ENCODE measurements at regions not wholly inside any gene's neighbourhood (a gene's known extent, or its start where the extent isn't known, plus 50 kb on each side); places are given as distances from the start of the nearest gene placed in this dataset.

- Histone ChIP-seq H3K36me3 (ENCODE audit: control insufficient read depth, insufficient read depth, low read length) (no peaks in the 10 kb centered on the region), H3K4me1 (ENCODE audit: control insufficient read depth, insufficient read depth, low read length) (no peaks in the 10 kb centered on the region), H3K27ac (ENCODE audit: low read length) (no peak overlapping the region), H3K27me3 (ENCODE audit: control insufficient read depth, insufficient read depth, low read length) (no peaks in the 10 kb centered on the region), H3K9me3 (replicated peaks; ENCODE audit: control insufficient read depth, low read depth, low read length) (no peaks in the 10 kb centered on the region), H3K4me3 (ENCODE audit: low read length) (no peak overlapping the region)
- no peak for DNase-seq
- WGBS (ENCODE audit: insufficient coverage) = 100% methylated on average over 1 of the region's 1 CpG
Observed at GRCh38 chr1:208569181-208569580, 325.0 kb upstream of the PLXNA2 start.

DNA sequence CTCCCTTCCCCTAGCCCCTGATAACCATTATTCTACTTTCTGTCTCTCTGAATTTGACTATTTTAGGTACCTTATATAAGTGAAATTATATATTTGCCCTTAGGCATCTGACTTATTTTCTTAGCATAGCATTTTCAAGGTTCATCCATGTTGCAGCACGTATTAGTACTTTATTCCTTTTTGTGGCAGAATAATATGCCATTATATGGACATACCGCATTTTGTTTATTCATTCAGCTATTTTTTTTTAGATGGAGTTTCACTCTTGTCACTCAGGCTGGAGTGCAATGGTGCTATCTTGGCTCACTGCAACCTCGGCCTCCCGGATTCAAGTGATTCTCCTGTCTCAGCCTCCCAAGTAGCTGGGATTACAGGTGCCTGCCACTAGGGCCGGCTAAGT lies 326.2 kb upstream of the PLXNA2 start:
- 100% methylated on average over 1 of the region's 5 CpGs for WGBS (ENCODE audit: insufficient coverage)
- H3K27me3 ChIP-seq (ENCODE audit: control insufficient read depth, insufficient read depth, low read length) = no peaks in the 10 kb centered on the region
- H3K27ac ChIP-seq (ENCODE audit: low read length) = no peak overlapping the region
- no peaks in the 10 kb centered on the region for H3K9me3 ChIP-seq (replicated peaks; ENCODE audit: control insufficient read depth, low read depth, low read length)
- no peaks in the 10 kb centered on the region for H3K36me3 ChIP-seq (ENCODE audit: control insufficient read depth, insufficient read depth, low read length)
- no peak for DNase-seq
- H3K4me3 ChIP-seq (ENCODE audit: low read length) = no peak overlapping the region
- no peaks in the 10 kb centered on the region for H3K4me1 ChIP-seq (ENCODE audit: control insufficient read depth, insufficient read depth, low read length)

DNA sequence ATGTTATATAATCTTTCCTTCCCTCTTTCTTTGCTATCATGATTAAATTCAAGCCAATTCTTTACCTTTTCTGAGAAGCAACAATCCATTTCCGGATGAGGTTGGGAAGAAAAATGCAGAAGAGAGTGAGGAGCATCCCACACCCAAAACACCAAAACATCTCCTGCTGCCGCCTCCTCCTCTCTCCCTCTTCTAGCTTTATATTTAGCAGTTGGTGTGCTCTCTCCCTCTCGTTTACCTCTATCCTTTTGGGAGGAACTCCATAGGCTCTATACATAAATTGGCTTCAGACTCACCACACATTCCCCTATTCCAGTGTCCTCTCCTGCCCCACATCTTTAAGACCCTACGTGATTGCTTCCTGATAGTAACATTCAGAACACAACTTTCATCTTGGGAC lies 332.2 kb upstream of the PLXNA2 start:
- Histone ChIP-seq H3K36me3 (ENCODE audit: control insufficient read depth, insufficient read depth, low read length) (no peaks in the 10 kb centered on the region), H3K4me3 (ENCODE audit: low read length) (no peak overlapping the region), H3K27ac (ENCODE audit: low read length) (no peak overlapping the region), H3K9me3 (replicated peaks; ENCODE audit: control insufficient read depth, low read depth, low read length) (no peaks in the 10 kb centered on the region), H3K4me1 (ENCODE audit: control insufficient read depth, insufficient read depth, low read length) (peaks cover 2% of the 10 kb centered on the region), H3K27me3 (ENCODE audit: control insufficient read depth, insufficient read depth, low read length) (no peaks in the 10 kb centered on the region)
- WGBS (ENCODE audit: insufficient coverage) = 54% methylated on average over 2 of the region's 4 CpGs
- DNase-seq = no peak

GRCh38 chr1:208577381-208577905 lies 333.3 kb upstream of the PLXNA2 start:
- peaks cover 2% of the 10 kb centered on the region for H3K4me1 ChIP-seq (ENCODE audit: control insufficient read depth, insufficient read depth, low read length)
- no CpG with 5 or more reads among the region's 1 CpG for WGBS (ENCODE audit: insufficient coverage)
- no peak overlapping the region for H3K4me3 ChIP-seq (ENCODE audit: low read length)
- no peak for DNase-seq
- no peaks in the 10 kb centered on the region for H3K36me3 ChIP-seq (ENCODE audit: control insufficient read depth, insufficient read depth, low read length)
- no peaks in the 10 kb centered on the region for H3K9me3 ChIP-seq (replicated peaks; ENCODE audit: control insufficient read depth, low read depth, low read length)
- H3K27me3 ChIP-seq (ENCODE audit: control insufficient read depth, insufficient read depth, low read length) = no peaks in the 10 kb centered on the region
- no peak overlapping the region for H3K27ac ChIP-seq (ENCODE audit: low read length)

GRCh38 chr1:208581209-208581608 lies 337.0 kb upstream of the PLXNA2 start:
- H3K36me3 ChIP-seq (ENCODE audit: control insufficient read depth, insufficient read depth, low read length) = no peaks in the 10 kb centered on the region
- no peak for DNase-seq
- 80% methylated on average over 1 of the region's 3 CpGs for WGBS (ENCODE audit: insufficient coverage)
- H3K27me3 ChIP-seq (ENCODE audit: control insufficient read depth, insufficient read depth, low read length) = no peaks in the 10 kb centered on the region
- H3K4me3 ChIP-seq (ENCODE audit: low read length) = no peak overlapping the region
- H3K27ac ChIP-seq (ENCODE audit: low read length) = no peak overlapping the region
- H3K9me3 ChIP-seq (replicated peaks; ENCODE audit: control insufficient read depth, low read depth, low read length) = no peaks in the 10 kb centered on the region
- H3K4me1 ChIP-seq (ENCODE audit: control insufficient read depth, insufficient read depth, low read length) = peaks cover 2% of the 10 kb centered on the region

DNA sequence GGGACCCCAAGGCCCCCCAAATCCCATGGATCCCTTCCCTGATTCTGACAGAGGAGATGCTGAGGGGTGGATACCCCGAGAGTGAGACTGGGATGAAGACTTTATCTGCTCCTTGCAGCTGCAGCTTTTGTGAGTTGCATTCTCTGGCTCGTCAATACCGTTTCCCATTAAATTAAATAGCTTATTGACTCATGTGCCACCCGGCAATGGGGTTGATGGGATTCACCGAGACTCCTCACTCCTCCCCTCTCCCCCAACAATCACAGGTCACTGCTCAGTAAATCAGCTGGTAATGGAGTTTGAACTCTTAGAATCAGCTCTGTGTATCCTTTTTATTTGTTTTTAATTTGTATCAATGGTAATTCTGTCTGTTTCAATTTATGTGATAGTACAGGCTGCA lies 337.5 kb upstream of the PLXNA2 start:
- WGBS (ENCODE audit: insufficient coverage) = no CpG with 5 or more reads among the region's 5 CpGs
- no peak for DNase-seq
- H3K27ac ChIP-seq (ENCODE audit: low read length) = no peak overlapping the region

GRCh38 chr1:208584167-208584755 lies 340.1 kb upstream of the PLXNA2 start:
- no peak overlapping the region for H3K27ac ChIP-seq (ENCODE audit: low read length)
- no peaks in the 10 kb centered on the region for H3K36me3 ChIP-seq (ENCODE audit: control insufficient read depth, insufficient read depth, low read length)
- H3K9me3 ChIP-seq (replicated peaks; ENCODE audit: control insufficient read depth, low read depth, low read length) = no peaks in the 10 kb centered on the region
- WGBS (ENCODE audit: insufficient coverage) = 60% methylated on average over 1 of the region's 6 CpGs
- H3K4me1 ChIP-seq (ENCODE audit: control insufficient read depth, insufficient read depth, low read length) = no peaks in the 10 kb centered on the region
- DNase-seq = peak; percentile 18
- no peaks in the 10 kb centered on the region for H3K27me3 ChIP-seq (ENCODE audit: control insufficient read depth, insufficient read depth, low read length)
- no peak overlapping the region for H3K4me3 ChIP-seq (ENCODE audit: low read length)

More for the DNA sequence above, 337.5 kb upstream of the PLXNA2 start:
- Histone ChIP-seq H3K27me3 (ENCODE audit: control insufficient read depth, insufficient read depth, low read length) (no peaks in the 10 kb centered on the region), H3K4me1 (ENCODE audit: control insufficient read depth, insufficient read depth, low read length) (peaks cover 2% of the 10 kb centered on the region), H3K9me3 (replicated peaks; ENCODE audit: control insufficient read depth, low read depth, low read length) (no peaks in the 10 kb centered on the region), H3K36me3 (ENCODE audit: control insufficient read depth, insufficient read depth, low read length) (no peaks in the 10 kb centered on the region), H3K4me3 (ENCODE audit: low read length) (no peak overlapping the region)

- no CpG with 5 or more reads among the region's 2 CpGs for WGBS (ENCODE audit: insufficient coverage)
- no peaks in the 10 kb centered on the region for H3K9me3 ChIP-seq (replicated peaks; ENCODE audit: control insufficient read depth, low read depth, low read length)
- no peak overlapping the region for H3K4me3 ChIP-seq (ENCODE audit: low read length)
Observed at GRCh38 chr1:208587110-208587509, 342.9 kb upstream of the PLXNA2 start.

DNA sequence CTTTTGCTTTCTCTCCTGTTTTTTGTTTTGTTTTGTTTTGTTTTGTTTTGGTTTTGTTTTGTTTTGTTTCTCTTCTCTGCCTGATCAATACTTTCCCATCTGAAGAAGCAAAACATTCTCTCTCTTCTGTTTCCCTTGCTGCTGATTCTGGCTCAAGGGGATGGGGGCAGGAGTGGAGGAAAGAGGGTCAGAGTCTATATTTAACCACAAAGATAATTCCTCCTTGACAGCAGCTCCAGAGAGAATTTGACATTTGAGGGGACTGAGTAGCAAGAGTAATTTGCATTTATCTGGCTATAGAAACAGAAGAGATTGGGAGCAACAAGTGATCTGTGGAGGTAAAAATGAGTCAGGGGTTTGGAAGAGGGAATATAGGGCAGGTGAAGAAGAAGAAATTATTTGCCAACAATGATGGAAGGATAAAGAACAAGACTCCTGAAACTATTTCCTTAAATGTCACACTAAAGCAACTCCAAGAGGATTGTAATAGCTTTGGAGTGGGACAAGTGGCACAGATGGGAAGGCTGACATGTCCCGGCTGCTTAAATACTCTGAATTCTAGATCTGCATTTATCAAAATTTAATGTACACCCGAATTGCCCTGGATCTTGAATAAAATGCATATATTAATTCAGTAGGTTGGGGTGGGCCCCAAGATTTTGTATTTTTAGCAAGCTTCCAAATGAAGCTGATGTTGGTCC lies 349.3 kb upstream of the PLXNA2 start:
- DNase-seq = no peak
- H3K36me3 ChIP-seq (ENCODE audit: control insufficient read depth, insufficient read depth, low read length) = no peaks in the 10 kb centered on the region
- WGBS (ENCODE audit: insufficient coverage) = 80% methylated on average over 1 of the region's 2 CpGs
- H3K27me3 ChIP-seq (ENCODE audit: control insufficient read depth, insufficient read depth, low read length) = peaks cover 5% of the 10 kb centered on the region
- no peak overlapping the region for H3K4me3 ChIP-seq (ENCODE audit: low read length)
- H3K9me3 ChIP-seq (replicated peaks; ENCODE audit: control insufficient read depth, low read depth, low read length) = no peaks in the 10 kb centered on the region
- no peaks in the 10 kb centered on the region for H3K4me1 ChIP-seq (ENCODE audit: control insufficient read depth, insufficient read depth, low read length)
- H3K27ac ChIP-seq (ENCODE audit: low read length) = no peak overlapping the region

More at GRCh38 chr1:208587110-208587509, 342.9 kb upstream of the PLXNA2 start:
- Histone ChIP-seq H3K4me1 (ENCODE audit: control insufficient read depth, insufficient read depth, low read length) (no peaks in the 10 kb centered on the region), H3K27me3 (ENCODE audit: control insufficient read depth, insufficient read depth, low read length) (peaks cover 2% of the 10 kb centered on the region), H3K36me3 (ENCODE audit: control insufficient read depth, insufficient read depth, low read length) (no peaks in the 10 kb centered on the region), H3K27ac (ENCODE audit: low read length) (no peak overlapping the region)
- no peak for DNase-seq

- Histone ChIP-seq H3K36me3 (ENCODE audit: control insufficient read depth, insufficient read depth, low read length) (no peaks in the 10 kb centered on the region), H3K4me3 (ENCODE audit: low read length) (no peak overlapping the region), H3K27ac (ENCODE audit: low read length) (no peak overlapping the region), H3K4me1 (ENCODE audit: control insufficient read depth, insufficient read depth, low read length) (no peaks in the 10 kb centered on the region), H3K27me3 (ENCODE audit: control insufficient read depth, insufficient read depth, low read length) (peaks cover 5% of the 10 kb centered on the region), H3K9me3 (replicated peaks; ENCODE audit: control insufficient read depth, low read depth, low read length) (no peaks in the 10 kb centered on the region)
- DNase-seq = no peak
- WGBS (ENCODE audit: insufficient coverage) = 60% methylated on average over 1 of the region's 3 CpGs
Observed at GRCh38 chr1:208595236-208595635, 351.1 kb upstream of the PLXNA2 start.
